Kidney tubule cell (primary cell): ENCODE measurements at regions not wholly inside any gene's neighbourhood (a gene's known extent, or its start where the extent isn't known, plus 50 kb on each side); places are given as distances from the start of the nearest gene placed in this dataset.
A peak's percentile ranks its signal among the peaks of the same experiment; 100 is the strongest.

Experiments
- DNase-seq: peaks from one replicate; pipeline ENCODE4 v3.0.0-alpha.2; 2018; ENCODE audit warnings: low spot score

GRCh38 chr13:73451221-73452029 is 392.6 kb downstream of the KLF5 start:
- DNase-seq: no peak

DNA sequence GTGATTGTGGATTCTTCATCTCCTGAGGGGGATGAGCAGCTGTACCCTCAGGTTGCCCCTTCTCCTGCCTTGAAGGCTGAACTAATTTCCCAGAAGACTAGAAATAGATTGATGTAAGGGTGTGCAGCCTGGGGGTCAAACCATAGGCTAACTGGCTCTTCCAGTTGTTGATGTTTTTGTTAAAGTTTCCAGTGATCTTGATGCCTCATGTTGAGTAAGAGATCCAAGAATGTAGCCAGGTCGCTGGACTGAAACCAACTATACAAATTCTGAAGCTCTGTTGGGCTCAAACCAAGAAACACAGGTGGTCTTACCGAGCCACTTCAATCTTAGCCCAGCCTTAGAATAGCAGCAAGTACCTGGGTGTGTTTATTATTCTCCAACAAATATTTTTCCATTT is 391.8 kb downstream of the KLF5 start:
- DNase-seq: peak; percentile 54

GRCh38 chr13:73449252-73449651 is 390.4 kb downstream of the KLF5 start:
- no peak for DNase-seq

- DNase-seq: no peak
Measured at GRCh38 chr13:73440296-73440895, 381.6 kb downstream of the KLF5 start.

DNA sequence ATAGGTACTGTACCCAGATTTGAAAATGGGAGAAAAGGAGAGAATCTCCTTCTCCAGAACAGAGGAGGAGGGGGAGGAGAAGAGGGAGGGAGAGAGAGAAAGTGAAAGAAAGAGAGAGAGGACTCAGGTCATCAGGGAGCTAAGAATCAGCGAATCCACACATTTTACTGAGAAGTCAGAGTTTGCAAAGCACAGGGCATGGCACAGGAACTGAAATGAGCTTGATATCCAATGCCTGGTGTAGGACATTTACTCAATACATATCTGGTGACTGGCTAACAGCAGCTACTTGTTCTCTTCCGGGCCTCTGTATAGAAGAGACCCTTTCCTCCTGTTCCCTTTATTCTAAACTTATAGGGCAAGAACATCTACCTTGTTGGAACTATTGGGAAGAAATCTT is 375.1 kb downstream of the KLF5 start:
- DNase-seq: no peak

DNA sequence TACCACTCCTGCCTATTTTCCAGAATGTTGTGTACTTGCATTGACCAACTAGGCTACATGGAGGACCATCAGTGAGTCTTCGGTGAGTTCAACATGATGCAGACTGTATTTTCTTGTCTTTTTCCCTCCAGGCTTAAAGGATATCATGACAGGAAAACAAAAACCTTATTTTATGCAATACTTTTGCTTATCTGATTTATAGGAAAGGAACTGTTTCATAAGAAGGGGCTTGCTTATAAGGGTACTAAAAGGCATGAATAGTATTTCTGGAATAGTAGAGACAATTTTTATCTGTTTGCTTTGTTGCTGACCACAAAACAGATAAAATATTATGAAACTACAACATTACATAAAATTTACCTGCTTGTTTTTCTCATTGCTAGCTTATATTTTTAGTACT is 374.7 kb downstream of the KLF5 start:
- DNase-seq: no peak

- DNase-seq: peak; percentile 80
Measured at GRCh38 chr13:73429701-73430100, 370.9 kb downstream of the KLF5 start.

- DNase-seq: no peak
Measured at GRCh38 chr13:73428706-73429105, 369.9 kb downstream of the KLF5 start.

- peak; percentile 81 for DNase-seq
Measured at GRCh38 chr13:73428137-73428536, 369.3 kb downstream of the KLF5 start.

DNA sequence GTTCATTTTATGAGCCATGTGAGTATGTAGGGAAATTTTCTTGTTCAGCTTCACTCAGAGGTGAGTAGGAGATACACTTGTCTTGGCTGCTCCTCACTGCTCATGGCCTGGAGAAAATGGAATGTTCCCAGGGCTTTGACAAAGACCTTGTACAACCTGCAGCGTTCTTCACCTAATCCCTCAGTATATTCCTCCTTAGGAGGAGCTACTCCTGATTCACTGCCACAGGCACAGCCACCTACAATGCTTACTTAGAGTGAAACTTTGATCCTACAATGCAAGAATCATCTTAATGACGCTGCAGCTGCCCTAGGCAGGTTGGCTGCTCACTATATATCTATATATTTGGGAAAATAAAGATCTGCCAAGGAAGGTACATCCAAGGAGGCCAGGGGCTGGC is 364.2 kb downstream of the KLF5 start:
- DNase-seq: no peak

DNA sequence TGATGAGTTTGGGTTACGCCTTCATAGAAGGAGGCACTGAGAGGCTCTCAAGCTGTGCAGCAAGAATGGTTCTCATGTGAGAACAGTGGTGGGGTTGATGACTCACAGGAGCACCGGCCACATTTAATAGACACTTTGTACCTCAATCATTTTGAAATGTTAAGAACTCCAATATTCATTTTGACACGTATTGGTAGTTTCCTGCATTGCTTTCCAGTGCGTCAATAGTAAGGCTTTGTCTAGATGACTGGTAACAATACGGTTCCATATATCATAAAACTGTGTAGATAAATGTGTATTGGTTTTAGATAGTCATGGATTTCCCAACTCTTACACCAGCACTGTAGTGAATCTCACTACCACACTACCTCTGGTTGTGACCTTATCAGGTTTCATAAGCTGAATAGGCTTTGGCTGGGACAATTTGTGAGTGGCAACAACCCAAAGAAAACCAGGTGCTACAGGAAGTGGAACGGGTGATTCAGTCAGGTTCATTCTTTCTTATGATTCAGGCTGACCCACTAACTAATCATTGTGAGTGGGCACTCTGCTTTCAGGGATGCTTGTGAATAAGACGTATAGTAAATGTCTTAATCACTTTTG is 362.6 kb downstream of the KLF5 start:
- DNase-seq: peak; percentile 94

GRCh38 chr13:73419186-73419585 is 360.4 kb downstream of the KLF5 start:
- DNase-seq: peak; percentile 18

DNA sequence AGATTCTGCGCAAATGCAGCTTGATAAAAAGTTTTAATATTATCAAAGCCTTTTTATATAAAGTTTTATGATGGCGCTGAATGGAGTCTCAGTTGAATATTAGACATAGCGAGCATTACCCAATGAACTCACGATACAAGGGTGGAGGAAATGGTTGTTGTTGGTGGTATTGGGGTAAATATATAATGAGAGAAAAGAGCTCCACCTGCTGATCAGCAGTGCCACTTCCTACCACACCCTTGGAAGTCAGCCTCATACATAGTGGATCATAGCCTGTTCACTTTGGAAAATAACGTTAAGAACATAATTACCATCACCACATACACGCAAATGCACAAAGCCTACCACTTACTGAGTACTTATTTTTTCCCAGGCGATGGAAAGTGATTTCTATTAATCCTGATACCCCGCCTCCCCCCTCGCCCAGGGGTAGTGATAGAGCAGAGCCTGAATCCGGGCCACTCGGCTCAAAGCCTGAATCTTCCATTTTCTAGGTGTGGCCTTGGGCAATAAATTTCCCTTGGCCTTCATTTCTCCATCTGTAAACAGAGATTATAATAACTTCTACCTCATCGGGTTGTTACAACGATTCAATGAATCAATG is 358.3 kb downstream of the KLF5 start:
- DNase-seq: peak; percentile 52

GRCh38 chr13:73416093-73416492 is 357.3 kb downstream of the KLF5 start:
- DNase-seq: peak; percentile 53

DNA sequence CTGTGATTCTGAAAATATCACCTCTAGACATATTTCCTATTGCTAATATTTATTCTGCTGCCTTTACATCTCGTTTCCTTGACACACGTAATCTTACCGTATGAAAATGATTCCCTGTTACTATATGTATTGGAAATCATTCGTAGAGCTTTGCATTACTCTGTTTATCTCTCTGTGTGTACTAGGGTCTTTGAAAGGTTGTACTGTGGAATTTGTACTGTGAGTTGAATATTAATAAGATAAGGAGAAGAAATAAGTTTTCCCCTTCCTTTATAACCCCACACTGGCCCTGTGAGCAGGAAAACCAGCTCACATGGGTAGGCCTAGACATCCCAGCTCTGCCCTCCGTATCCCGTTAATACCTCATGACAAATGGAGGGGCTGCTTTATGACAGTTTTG is 354.9 kb downstream of the KLF5 start:
- DNase-seq: no peak

- peak; percentile 58 for DNase-seq
Measured at GRCh38 chr13:73412933-73413332, 354.1 kb downstream of the KLF5 start.

DNA sequence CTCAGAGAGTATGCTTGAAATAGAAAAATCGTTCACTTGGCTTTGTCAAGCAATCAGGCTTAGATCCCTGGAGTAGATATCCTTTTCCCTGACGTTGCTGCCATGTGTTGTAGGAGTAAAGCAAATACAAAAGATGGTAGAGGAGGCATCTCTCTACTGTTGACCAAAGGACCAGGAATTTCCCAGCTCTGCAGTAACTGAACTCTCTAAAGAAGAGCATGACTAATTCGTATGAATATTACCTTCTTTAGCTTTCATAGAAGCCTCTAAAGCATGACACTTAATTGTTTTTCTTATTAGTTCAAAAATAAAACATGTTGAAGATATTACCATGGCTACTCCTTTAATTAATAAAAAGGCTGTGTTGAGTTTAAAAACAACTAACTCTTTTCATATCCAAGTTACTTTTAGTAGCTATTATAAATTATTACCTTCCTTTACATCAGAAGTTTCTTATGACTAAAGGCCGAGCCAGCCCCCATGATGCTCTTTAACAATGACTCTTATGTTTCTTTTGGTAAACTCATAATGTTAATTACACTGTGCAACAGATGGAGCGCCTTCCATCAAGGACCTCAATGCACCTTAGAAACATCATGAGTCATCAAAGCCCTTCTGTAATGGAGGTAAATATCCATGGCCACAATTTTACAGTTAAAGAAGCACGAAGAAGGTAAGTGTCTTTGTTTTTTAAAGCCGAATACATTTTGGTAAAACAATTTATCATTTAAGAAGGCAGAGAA is 352.4 kb downstream of the KLF5 start:
- peak; percentile 60 for DNase-seq

DNA sequence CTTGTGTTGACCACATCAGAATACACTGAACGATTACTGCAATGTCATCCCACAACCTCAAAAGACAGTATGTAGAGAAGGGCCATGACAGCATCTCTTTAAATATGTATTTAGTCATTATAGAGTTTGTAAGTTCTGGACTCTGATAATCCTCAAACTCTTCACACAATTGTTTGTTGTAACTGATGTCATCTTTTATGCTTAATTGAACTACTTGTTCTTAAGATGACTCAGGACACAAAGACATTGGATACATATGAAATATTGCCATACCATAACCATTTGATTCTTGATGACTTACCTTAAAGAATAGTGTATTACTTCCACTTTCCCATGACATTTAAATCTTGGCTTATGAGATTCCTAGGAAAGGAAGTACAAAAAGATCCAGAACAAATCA is 347.6 kb downstream of the KLF5 start:
- no peak for DNase-seq

- no peak for DNase-seq
Measured at GRCh38 chr13:73404581-73404980, 345.8 kb downstream of the KLF5 start.

GRCh38 chr13:73403355-73404120 is 344.7 kb downstream of the KLF5 start:
- no peak for DNase-seq

DNA sequence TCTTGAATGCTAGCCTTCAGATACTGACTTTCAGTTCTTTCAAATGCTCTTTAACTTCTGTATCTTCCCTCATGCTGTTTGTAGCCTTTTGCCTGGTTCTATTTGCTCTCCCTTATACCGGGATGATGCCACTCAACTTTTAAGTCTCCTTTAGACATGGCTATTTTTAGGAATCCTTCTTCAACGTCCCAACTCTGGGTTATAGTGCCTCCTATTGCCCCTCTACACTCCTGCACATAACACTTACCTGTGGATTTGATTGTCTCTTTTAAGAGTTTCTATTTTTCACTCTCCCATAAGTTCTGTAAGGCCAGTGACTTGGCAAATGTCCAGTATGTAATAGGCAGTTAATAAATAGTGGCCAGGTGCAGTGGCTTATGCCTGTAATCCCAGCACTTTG is 343.0 kb downstream of the KLF5 start:
- no peak for DNase-seq
